H1 (cell line): ENCODE measurements at regions not wholly inside any gene's neighbourhood (a gene's known extent, or its start where the extent isn't known, plus 50 kb on each side); places are given as distances from the start of the nearest gene placed in this dataset.

ENCODE experiments used
- CTBP2 ChIP-seq: IDR thresholded peaks from 2 replicates; pipeline ENCODE4 v1.7.0; 2011; ENCODE audit warnings: borderline replicate concordance, mild to moderate bottlenecking, moderate library complexity, mixed read lengths, low read length; ENCODE audit not compliant: insufficient read depth, insufficient read length
- EZH2 ChIP-seq: fragments of 200-600 bp; sonication (generic); IDR thresholded peaks from 2 replicates; pipeline ENCODE4 v1.7.1; 2012; ENCODE audit warnings: low read depth, mild to moderate bottlenecking, moderate library complexity, low read length, inconsistent platforms; ENCODE audit not compliant: severe bottlenecking

GRCh38 chr9:94030318-94031179, 53.7 kb upstream of the PTPDC1 start (continued):
- TF ChIP-seq CTBP2 (no peak), EZH2 (no peak)
- TF ChIP-seq, all 59 proteins: peak for 18
